HCT116 (cell line): ENCODE measurements at regions not wholly inside any gene's neighbourhood (a gene's known extent, or its start where the extent isn't known, plus 50 kb on each side); places are given as distances from the start of the nearest gene placed in this dataset.

Source experiments
- ATAC-seq: fragments of 200-7000 bp; cut with Tn5 transposase; 2 replicates; pipeline ENCODE4 v1.9.1; 2020; ENCODE audit warnings: mild to moderate bottlenecking, moderate library complexity
- BruUV-seq: library from RNA; stranded (reverse); fragments of 400-500 nt; replicated peaks from 2 replicates; lab custom pipeline; 2021; lab: Mats Ljungman, UMichigan
- CTCF ChIA-PET: fragments of 300-600 bp; sonication (Branson Sonifier 250); formaldehyde crosslinking; loops from one replicate; lab custom pipeline; 2021; ENCODE audit warnings: antibody characterized with exemption; lab: Charles Lee
- POLR2A ChIA-PET: fragments of 300-600, 350-600 bp; sonication (Branson Sonifier 250); formaldehyde crosslinking; loops from one replicate; lab custom pipeline; 2021; ENCODE audit warnings: antibody characterized with exemption; lab: Charles Lee
- RAD21 ChIA-PET, 2 experiments: fragments of 300-600 bp; sonication (Branson Sonifier 250); formaldehyde crosslinking; loops; one replicate each; lab custom pipeline; 2023; ENCODE audit warnings: low total read pairs in 2 of 2; ENCODE audit not compliant: uncharacterized antibody in 2 of 2, unreplicated experiment in 2 of 2, low non-redundant PET in 1 of 2; lab: Charles Lee
- DNase-seq: peaks from one replicate; pipeline ENCODE4 v3.0.0-alpha.2; 2010; ENCODE audit warnings: low read depth, low spot score
- H2AFZ ChIP-seq: fragments of 200-600 bp; shearing (Covaris generic), sonication (generic); 2 replicates; pipeline ENCODE4 v1.6.1; 2017; ENCODE audit warnings: low read depth, mixed run types, mixed read lengths, antibody characterized with exemption, low read length; ENCODE audit not compliant: poor library complexity, severe bottlenecking
- H3K27ac ChIP-seq: 2 replicates; pipeline ENCODE4 v1.5.1; 2012; ENCODE audit warnings: low read depth, low read length
- H3K27me3 ChIP-seq: fragments of 200-600 bp; sonication (generic); 2 replicates; pipeline ENCODE4 v1.6.1; 2016; ENCODE audit warnings: mixed run types, low read length, mixed read lengths; ENCODE audit not compliant: insufficient read depth
- H3K36me3 ChIP-seq, 2 experiments: fragments of 200-500 bp in 1 of 2; fragments of 200-600 bp in 1 of 2; sonication (Bioruptor generic) in 1 of 2; sonication (generic) in 1 of 2; 2 replicates each; pipeline versions ENCODE4 v1.5.1 to v1.6.1; 2014 to 2016; ENCODE audit warnings: low read length in 2 of 2, inconsistent platforms in 1 of 2, mixed read lengths in 1 of 2, mixed run types in 1 of 2; ENCODE audit not compliant: insufficient read depth in 2 of 2, control insufficient read depth in 1 of 2
- H3K4me1 ChIP-seq, 2 experiments: fragments of 200-600 bp in 1 of 2; sonication (generic) in 1 of 2; 2 replicates each; pipeline versions ENCODE4 v1.5.1 to v1.6.1; 2012 to 2017; ENCODE audit warnings: low read length in 2 of 2, inconsistent platforms in 1 of 2, mild to moderate bottlenecking in 1 of 2, mixed read lengths in 1 of 2, mixed run types in 1 of 2, moderate library complexity in 1 of 2; ENCODE audit not compliant: insufficient read depth in 2 of 2, control insufficient read depth in 1 of 2
- H3K4me2 ChIP-seq: fragments of 200-600 bp; sonication (generic); 2 replicates; pipeline ENCODE4 v1.6.1; 2017; ENCODE audit warnings: mixed run types, low read length, mixed read lengths
- H3K4me3 ChIP-seq, 2 experiments: fragments of 200-600 bp in 1 of 2; sonication (generic) in 1 of 2; replicated peaks in 1 of 2; 2 replicates each; pipeline ENCODE4 v1.5.1; 2011 to 2016; ENCODE audit warnings: low read length in 2 of 2, control low read depth in 1 of 2, low read depth in 1 of 2, mild to moderate bottlenecking in 1 of 2, mixed read lengths in 1 of 2, mixed run types in 1 of 2
- H3K79me2 ChIP-seq: fragments of 200-600 bp; sonication (generic); 2 replicates; pipeline ENCODE4 v1.6.1; 2017; ENCODE audit warnings: mild to moderate bottlenecking, mixed run types, low read length, moderate library complexity, mixed read lengths; ENCODE audit not compliant: insufficient read depth
- H3K9ac ChIP-seq: fragments of 200-600 bp; sonication (generic); 2 replicates; pipeline ENCODE4 v1.6.1; 2016; ENCODE audit warnings: low read length, mixed read lengths
- H3K9me2 ChIP-seq: fragments of 200-600 bp; sonication (generic), shearing (Covaris generic); 2 replicates; pipeline ENCODE4 v1.6.1; 2017; ENCODE audit warnings: mixed run types, mild to moderate bottlenecking, moderate library complexity; ENCODE audit not compliant: insufficient read depth
- H3K9me3 ChIP-seq, 2 experiments: fragments of 200-500 bp in 1 of 2; fragments of 200-600 bp in 1 of 2; sonication (Bioruptor generic) in 1 of 2; sonication (generic) in 1 of 2; 2 replicates each; pipeline ENCODE4 v1.6.1; 2014 to 2017; ENCODE audit warnings: low read length in 2 of 2, mixed read lengths in 2 of 2, inconsistent platforms in 1 of 2, low read depth in 1 of 2, mild to moderate bottlenecking in 1 of 2, mixed run types in 1 of 2, moderate library complexity in 1 of 2; ENCODE audit not compliant: control insufficient read depth in 1 of 2, insufficient read depth in 1 of 2
- H4K20me1 ChIP-seq: fragments of 200-600 bp; sonication (generic), shearing (Covaris generic); 2 replicates; pipeline ENCODE4 v1.6.1; 2017; ENCODE audit warnings: mixed run types, mild to moderate bottlenecking, moderate library complexity; ENCODE audit not compliant: insufficient read depth
- EZH2 ChIP-seq: fragments of 200-600 bp; sonication (generic); IDR thresholded peaks from 2 replicates; pipeline ENCODE4 v1.6.1; 2017; ENCODE audit warnings: antibody characterized with exemption, mixed run types
- EZH2phosphoT487 ChIP-seq: fragments of 200-600 bp; IDR thresholded peaks from 2 replicates; pipeline ENCODE4 v1.6.1; 2018; ENCODE audit warnings: antibody characterized with exemption, borderline replicate concordance
- FOSL1 ChIP-seq: IDR thresholded peaks from 2 replicates; pipeline ENCODE4 v1.6.1; 2012; ENCODE audit warnings: low read depth
- RAD21 ChIP-seq: IDR thresholded peaks from 2 replicates; pipeline ENCODE4 v1.6.1; 2012; ENCODE audit warnings: low read depth, mild to moderate bottlenecking
- SP1 ChIP-seq: IDR thresholded peaks from 2 replicates; pipeline ENCODE4 v1.6.1; 2012; ENCODE audit warnings: low read depth
- ZFX ChIP-seq: fragments of 450-650 bp; IDR thresholded peaks from 2 replicates; pipeline ENCODE4 v1.6.1; 2017
- ZNF274 ChIP-seq: fragments of 200-500 bp; sonication (Bioruptor generic); IDR thresholded peaks from 2 replicates; pipeline ENCODE4 v1.6.1; 2014; ENCODE audit warnings: mild to moderate bottlenecking, low read depth, low read length, inconsistent platforms
- intact Hi-C: fragments of 100-400 bp; cut with micrococcal nuclease; formaldehyde crosslinking; loops from 2 replicates; pipeline ENCODE4 v1.10.0; 2022
- TF ChIP-seq, protein P1 (sequence below), 3 experiments: fragments of 200-600 bp in 1 of 3; sonication (generic) in 1 of 3; IDR thresholded peaks in 2 of 3; conservative IDR thresholded peaks in 1 of 3; 2 replicates each; pipeline ENCODE4 v1.5.1; 2012 to 2017; ENCODE audit warnings: low read depth in 2 of 3, low read length in 2 of 3, antibody characterized with exemption in 1 of 3, borderline replicate concordance in 1 of 3, control low read depth in 1 of 3, mild to moderate bottlenecking in 1 of 3, mixed read lengths in 1 of 3, mixed run types in 1 of 3, moderate library complexity in 1 of 3; ENCODE audit not compliant: insufficient read depth in 1 of 3
- TF ChIP-seq, protein P2 (sequence below): IDR thresholded peaks from 2 replicates; pipeline ENCODE4 v1.6.1; 2011; ENCODE audit warnings: mild to moderate bottlenecking, low read length, moderate library complexity; ENCODE audit not compliant: insufficient replicate concordance; ENCODE audit errors: extremely low read depth
- TF ChIP-seq, protein P3 (sequence below): IDR thresholded peaks from 2 replicates; pipeline ENCODE4 v1.6.1; 2012; ENCODE audit warnings: low read depth
- TF ChIP-seq, protein P4 (sequence below): IDR thresholded peaks from 2 replicates; pipeline ENCODE4 v1.6.1; 2012

DNA sequence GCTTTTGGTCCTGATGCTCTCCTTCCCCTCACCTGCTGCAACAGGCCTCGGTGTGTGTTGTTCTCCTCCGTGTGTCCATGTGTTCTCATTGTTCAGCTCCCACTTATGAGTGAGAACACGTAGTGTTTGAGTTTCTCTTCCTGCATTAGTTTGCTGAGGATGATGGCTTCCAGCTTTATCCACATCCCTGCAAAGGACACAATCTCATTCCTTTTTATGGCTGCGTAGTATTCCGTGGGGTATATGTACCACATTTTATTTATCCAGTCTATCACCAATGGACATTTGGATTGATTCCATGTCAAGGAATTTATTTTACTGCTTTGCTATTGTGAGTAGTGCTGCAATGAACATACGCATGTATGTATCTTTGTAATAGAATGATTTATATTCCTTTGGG is 116.9 kb upstream of the SIRPG start:
- no peaks in the 10 kb centered on the region for H3K27me3 ChIP-seq
- ChIA-PET CTCF (no interaction called here), RAD21 (no interaction called here), POLR2A (no interaction called here)
- H3K4me3 ChIP-seq, result no peak overlapping the region
- no peaks in the 10 kb centered on the region for H3K9me2 ChIP-seq
- no peak overlapping the region for H3K9ac ChIP-seq
- intact Hi-C loops, result no loop called here
- BruUV-seq, result no TSS peak
- ATAC-seq (no peak), DNase-seq (no peak)
- H3K4me2 ChIP-seq, result no peak overlapping the region
- H3K36me3 ChIP-seq, result no peaks in the 10 kb centered on the region
- no peak overlapping the region for H3K27ac ChIP-seq
- H2AFZ ChIP-seq, result no peak overlapping the region
- H3K4me1 ChIP-seq, result peaks cover 10 to 24% of the 10 kb centered on the region in 2 experiments; a peak in 3 of 4 replicates
- no peak for TF ChIP-seq FOSL1
- TF ChIP-seq EZH2, result no peak
- no peak for TF ChIP-seq SP1
- TF ChIP-seq EZH2phosphoT487, result no peak
- TF ChIP-seq ZNF274, result no peak
- TF ChIP-seq, protein P1, sequence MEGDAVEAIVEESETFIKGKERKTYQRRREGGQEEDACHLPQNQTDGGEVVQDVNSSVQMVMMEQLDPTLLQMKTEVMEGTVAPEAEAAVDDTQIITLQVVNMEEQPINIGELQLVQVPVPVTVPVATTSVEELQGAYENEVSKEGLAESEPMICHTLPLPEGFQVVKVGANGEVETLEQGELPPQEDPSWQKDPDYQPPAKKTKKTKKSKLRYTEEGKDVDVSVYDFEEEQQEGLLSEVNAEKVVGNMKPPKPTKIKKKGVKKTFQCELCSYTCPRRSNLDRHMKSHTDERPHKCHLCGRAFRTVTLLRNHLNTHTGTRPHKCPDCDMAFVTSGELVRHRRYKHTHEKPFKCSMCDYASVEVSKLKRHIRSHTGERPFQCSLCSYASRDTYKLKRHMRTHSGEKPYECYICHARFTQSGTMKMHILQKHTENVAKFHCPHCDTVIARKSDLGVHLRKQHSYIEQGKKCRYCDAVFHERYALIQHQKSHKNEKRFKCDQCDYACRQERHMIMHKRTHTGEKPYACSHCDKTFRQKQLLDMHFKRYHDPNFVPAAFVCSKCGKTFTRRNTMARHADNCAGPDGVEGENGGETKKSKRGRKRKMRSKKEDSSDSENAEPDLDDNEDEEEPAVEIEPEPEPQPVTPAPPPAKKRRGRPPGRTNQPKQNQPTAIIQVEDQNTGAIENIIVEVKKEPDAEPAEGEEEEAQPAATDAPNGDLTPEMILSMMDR (IDR thresholded peaks at IDR 0.05 in 2 of 3, conservative IDR thresholded peaks at IDR 0.05 in 1 of 3; ENCODE audit: borderline replicate concordance in 1 of 3, insufficient read depth in 1 of 3, low read depth in 2 of 3, low read length in 2 of 3), result no peak
- TF ChIP-seq RAD21, result no peak
- TF ChIP-seq, protein P2, sequence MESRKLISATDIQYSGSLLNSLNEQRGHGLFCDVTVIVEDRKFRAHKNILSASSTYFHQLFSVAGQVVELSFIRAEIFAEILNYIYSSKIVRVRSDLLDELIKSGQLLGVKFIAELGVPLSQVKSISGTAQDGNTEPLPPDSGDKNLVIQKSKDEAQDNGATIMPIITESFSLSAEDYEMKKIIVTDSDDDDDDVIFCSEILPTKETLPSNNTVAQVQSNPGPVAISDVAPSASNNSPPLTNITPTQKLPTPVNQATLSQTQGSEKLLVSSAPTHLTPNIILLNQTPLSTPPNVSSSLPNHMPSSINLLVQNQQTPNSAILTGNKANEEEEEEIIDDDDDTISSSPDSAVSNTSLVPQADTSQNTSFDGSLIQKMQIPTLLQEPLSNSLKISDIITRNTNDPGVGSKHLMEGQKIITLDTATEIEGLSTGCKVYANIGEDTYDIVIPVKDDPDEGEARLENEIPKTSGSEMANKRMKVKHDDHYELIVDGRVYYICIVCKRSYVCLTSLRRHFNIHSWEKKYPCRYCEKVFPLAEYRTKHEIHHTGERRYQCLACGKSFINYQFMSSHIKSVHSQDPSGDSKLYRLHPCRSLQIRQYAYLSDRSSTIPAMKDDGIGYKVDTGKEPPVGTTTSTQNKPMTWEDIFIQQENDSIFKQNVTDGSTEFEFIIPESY, result no peak
- TF ChIP-seq, protein P3, sequence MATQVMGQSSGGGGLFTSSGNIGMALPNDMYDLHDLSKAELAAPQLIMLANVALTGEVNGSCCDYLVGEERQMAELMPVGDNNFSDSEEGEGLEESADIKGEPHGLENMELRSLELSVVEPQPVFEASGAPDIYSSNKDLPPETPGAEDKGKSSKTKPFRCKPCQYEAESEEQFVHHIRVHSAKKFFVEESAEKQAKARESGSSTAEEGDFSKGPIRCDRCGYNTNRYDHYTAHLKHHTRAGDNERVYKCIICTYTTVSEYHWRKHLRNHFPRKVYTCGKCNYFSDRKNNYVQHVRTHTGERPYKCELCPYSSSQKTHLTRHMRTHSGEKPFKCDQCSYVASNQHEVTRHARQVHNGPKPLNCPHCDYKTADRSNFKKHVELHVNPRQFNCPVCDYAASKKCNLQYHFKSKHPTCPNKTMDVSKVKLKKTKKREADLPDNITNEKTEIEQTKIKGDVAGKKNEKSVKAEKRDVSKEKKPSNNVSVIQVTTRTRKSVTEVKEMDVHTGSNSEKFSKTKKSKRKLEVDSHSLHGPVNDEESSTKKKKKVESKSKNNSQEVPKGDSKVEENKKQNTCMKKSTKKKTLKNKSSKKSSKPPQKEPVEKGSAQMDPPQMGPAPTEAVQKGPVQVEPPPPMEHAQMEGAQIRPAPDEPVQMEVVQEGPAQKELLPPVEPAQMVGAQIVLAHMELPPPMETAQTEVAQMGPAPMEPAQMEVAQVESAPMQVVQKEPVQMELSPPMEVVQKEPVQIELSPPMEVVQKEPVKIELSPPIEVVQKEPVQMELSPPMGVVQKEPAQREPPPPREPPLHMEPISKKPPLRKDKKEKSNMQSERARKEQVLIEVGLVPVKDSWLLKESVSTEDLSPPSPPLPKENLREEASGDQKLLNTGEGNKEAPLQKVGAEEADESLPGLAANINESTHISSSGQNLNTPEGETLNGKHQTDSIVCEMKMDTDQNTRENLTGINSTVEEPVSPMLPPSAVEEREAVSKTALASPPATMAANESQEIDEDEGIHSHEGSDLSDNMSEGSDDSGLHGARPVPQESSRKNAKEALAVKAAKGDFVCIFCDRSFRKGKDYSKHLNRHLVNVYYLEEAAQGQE, result no peak
- TF ChIP-seq ZFX, result no peak
- TF ChIP-seq, protein P4, sequence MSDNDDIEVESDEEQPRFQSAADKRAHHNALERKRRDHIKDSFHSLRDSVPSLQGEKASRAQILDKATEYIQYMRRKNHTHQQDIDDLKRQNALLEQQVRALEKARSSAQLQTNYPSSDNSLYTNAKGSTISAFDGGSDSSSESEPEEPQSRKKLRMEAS, result no peak
- H3K79me2 ChIP-seq, result no peaks in the 10 kb centered on the region
- no peaks in the 10 kb centered on the region for H3K9me3 ChIP-seq
- no peaks in the 10 kb centered on the region for H4K20me1 ChIP-seq
